HCT116 (cell line): ENCODE measurements at regions not wholly inside any gene's neighbourhood (a gene's known extent, or its start where the extent isn't known, plus 50 kb on each side); places are given as distances from the start of the nearest gene placed in this dataset.

Experiments
- ATAC-seq: fragments of 200-7000 bp; cut with Tn5 transposase; 2 replicates; pipeline ENCODE4 v1.9.1; 2020; ENCODE audit warnings: mild to moderate bottlenecking, moderate library complexity
- BruUV-seq: library from RNA; stranded (reverse); fragments of 400-500 nt; replicated peaks from 2 replicates; lab custom pipeline; 2021; lab: Mats Ljungman, UMichigan
- CTCF ChIA-PET: fragments of 300-600 bp; sonication (Branson Sonifier 250); formaldehyde crosslinking; loops from one replicate; lab custom pipeline; 2021; ENCODE audit warnings: antibody characterized with exemption; lab: Charles Lee
- POLR2A ChIA-PET: fragments of 300-600, 350-600 bp; sonication (Branson Sonifier 250); formaldehyde crosslinking; loops from one replicate; lab custom pipeline; 2021; ENCODE audit warnings: antibody characterized with exemption; lab: Charles Lee
- RAD21 ChIA-PET, 2 experiments: fragments of 300-600 bp; sonication (Branson Sonifier 250); formaldehyde crosslinking; loops; one replicate each; lab custom pipeline; 2023; ENCODE audit warnings: low total read pairs in 2 of 2; ENCODE audit not compliant: uncharacterized antibody in 2 of 2, unreplicated experiment in 2 of 2, low non-redundant PET in 1 of 2; lab: Charles Lee
- DNase-seq: peaks from one replicate; pipeline ENCODE4 v3.0.0-alpha.2; 2010; ENCODE audit warnings: low read depth, low spot score
- H2AFZ ChIP-seq: fragments of 200-600 bp; shearing (Covaris generic), sonication (generic); 2 replicates; pipeline ENCODE4 v1.6.1; 2017; ENCODE audit warnings: low read depth, mixed run types, mixed read lengths, antibody characterized with exemption, low read length; ENCODE audit not compliant: poor library complexity, severe bottlenecking
- H3K27ac ChIP-seq: 2 replicates; pipeline ENCODE4 v1.5.1; 2012; ENCODE audit warnings: low read depth, low read length
- H3K27me3 ChIP-seq: fragments of 200-600 bp; sonication (generic); 2 replicates; pipeline ENCODE4 v1.6.1; 2016; ENCODE audit warnings: mixed run types, low read length, mixed read lengths; ENCODE audit not compliant: insufficient read depth
- H3K36me3 ChIP-seq, 2 experiments: fragments of 200-500 bp in 1 of 2; fragments of 200-600 bp in 1 of 2; sonication (Bioruptor generic) in 1 of 2; sonication (generic) in 1 of 2; 2 replicates each; pipeline versions ENCODE4 v1.5.1 to v1.6.1; 2014 to 2016; ENCODE audit warnings: low read length in 2 of 2, inconsistent platforms in 1 of 2, mixed read lengths in 1 of 2, mixed run types in 1 of 2; ENCODE audit not compliant: insufficient read depth in 2 of 2, control insufficient read depth in 1 of 2
- H3K4me1 ChIP-seq, 2 experiments: fragments of 200-600 bp in 1 of 2; sonication (generic) in 1 of 2; 2 replicates each; pipeline versions ENCODE4 v1.5.1 to v1.6.1; 2012 to 2017; ENCODE audit warnings: low read length in 2 of 2, inconsistent platforms in 1 of 2, mild to moderate bottlenecking in 1 of 2, mixed read lengths in 1 of 2, mixed run types in 1 of 2, moderate library complexity in 1 of 2; ENCODE audit not compliant: insufficient read depth in 2 of 2, control insufficient read depth in 1 of 2
- H3K4me2 ChIP-seq: fragments of 200-600 bp; sonication (generic); 2 replicates; pipeline ENCODE4 v1.6.1; 2017; ENCODE audit warnings: mixed run types, low read length, mixed read lengths
- H3K4me3 ChIP-seq, 2 experiments: fragments of 200-600 bp in 1 of 2; sonication (generic) in 1 of 2; replicated peaks in 1 of 2; 2 replicates each; pipeline ENCODE4 v1.5.1; 2011 to 2016; ENCODE audit warnings: low read length in 2 of 2, control low read depth in 1 of 2, low read depth in 1 of 2, mild to moderate bottlenecking in 1 of 2, mixed read lengths in 1 of 2, mixed run types in 1 of 2
- H3K79me2 ChIP-seq: fragments of 200-600 bp; sonication (generic); 2 replicates; pipeline ENCODE4 v1.6.1; 2017; ENCODE audit warnings: mild to moderate bottlenecking, mixed run types, low read length, moderate library complexity, mixed read lengths; ENCODE audit not compliant: insufficient read depth
- H3K9ac ChIP-seq: fragments of 200-600 bp; sonication (generic); 2 replicates; pipeline ENCODE4 v1.6.1; 2016; ENCODE audit warnings: low read length, mixed read lengths
- H3K9me2 ChIP-seq: fragments of 200-600 bp; sonication (generic), shearing (Covaris generic); 2 replicates; pipeline ENCODE4 v1.6.1; 2017; ENCODE audit warnings: mixed run types, mild to moderate bottlenecking, moderate library complexity; ENCODE audit not compliant: insufficient read depth
- H3K9me3 ChIP-seq, 2 experiments: fragments of 200-500 bp in 1 of 2; fragments of 200-600 bp in 1 of 2; sonication (Bioruptor generic) in 1 of 2; sonication (generic) in 1 of 2; 2 replicates each; pipeline ENCODE4 v1.6.1; 2014 to 2017; ENCODE audit warnings: low read length in 2 of 2, mixed read lengths in 2 of 2, inconsistent platforms in 1 of 2, low read depth in 1 of 2, mild to moderate bottlenecking in 1 of 2, mixed run types in 1 of 2, moderate library complexity in 1 of 2; ENCODE audit not compliant: control insufficient read depth in 1 of 2, insufficient read depth in 1 of 2
- H4K20me1 ChIP-seq: fragments of 200-600 bp; sonication (generic), shearing (Covaris generic); 2 replicates; pipeline ENCODE4 v1.6.1; 2017; ENCODE audit warnings: mixed run types, mild to moderate bottlenecking, moderate library complexity; ENCODE audit not compliant: insufficient read depth
- ELF1 ChIP-seq: IDR thresholded peaks from 2 replicates; pipeline ENCODE4 v1.6.1; 2012; ENCODE audit warnings: low read depth, borderline replicate concordance
- FOSL1 ChIP-seq: IDR thresholded peaks from 2 replicates; pipeline ENCODE4 v1.6.1; 2012; ENCODE audit warnings: low read depth
- MAX ChIP-seq: IDR thresholded peaks from 2 replicates; pipeline ENCODE4 v1.6.1; 2012
- RAD21 ChIP-seq: IDR thresholded peaks from 2 replicates; pipeline ENCODE4 v1.6.1; 2012; ENCODE audit warnings: low read depth, mild to moderate bottlenecking
- SIN3A ChIP-seq: IDR thresholded peaks from 2 replicates; pipeline ENCODE4 v1.6.1; 2012; ENCODE audit warnings: low read depth
- TCF7L2 ChIP-seq: IDR thresholded peaks from 2 replicates; pipeline ENCODE4 v1.7.0; 2011; ENCODE audit warnings: borderline replicate concordance, inconsistent platforms; ENCODE audit not compliant: insufficient read depth, insufficient read length; ENCODE audit errors: extremely low read depth
- ZFX ChIP-seq: fragments of 450-650 bp; IDR thresholded peaks from 2 replicates; pipeline ENCODE4 v1.6.1; 2017
- intact Hi-C: fragments of 100-400 bp; cut with micrococcal nuclease; formaldehyde crosslinking; loops from 2 replicates; pipeline ENCODE4 v1.10.0; 2022
- TF ChIP-seq, protein P1 (sequence below), 3 experiments: fragments of 200-600 bp in 1 of 3; sonication (generic) in 1 of 3; IDR thresholded peaks in 2 of 3; conservative IDR thresholded peaks in 1 of 3; 2 replicates each; pipeline ENCODE4 v1.5.1; 2012 to 2017; ENCODE audit warnings: low read depth in 2 of 3, low read length in 2 of 3, antibody characterized with exemption in 1 of 3, borderline replicate concordance in 1 of 3, control low read depth in 1 of 3, mild to moderate bottlenecking in 1 of 3, mixed read lengths in 1 of 3, mixed run types in 1 of 3, moderate library complexity in 1 of 3; ENCODE audit not compliant: insufficient read depth in 1 of 3

DNA sequence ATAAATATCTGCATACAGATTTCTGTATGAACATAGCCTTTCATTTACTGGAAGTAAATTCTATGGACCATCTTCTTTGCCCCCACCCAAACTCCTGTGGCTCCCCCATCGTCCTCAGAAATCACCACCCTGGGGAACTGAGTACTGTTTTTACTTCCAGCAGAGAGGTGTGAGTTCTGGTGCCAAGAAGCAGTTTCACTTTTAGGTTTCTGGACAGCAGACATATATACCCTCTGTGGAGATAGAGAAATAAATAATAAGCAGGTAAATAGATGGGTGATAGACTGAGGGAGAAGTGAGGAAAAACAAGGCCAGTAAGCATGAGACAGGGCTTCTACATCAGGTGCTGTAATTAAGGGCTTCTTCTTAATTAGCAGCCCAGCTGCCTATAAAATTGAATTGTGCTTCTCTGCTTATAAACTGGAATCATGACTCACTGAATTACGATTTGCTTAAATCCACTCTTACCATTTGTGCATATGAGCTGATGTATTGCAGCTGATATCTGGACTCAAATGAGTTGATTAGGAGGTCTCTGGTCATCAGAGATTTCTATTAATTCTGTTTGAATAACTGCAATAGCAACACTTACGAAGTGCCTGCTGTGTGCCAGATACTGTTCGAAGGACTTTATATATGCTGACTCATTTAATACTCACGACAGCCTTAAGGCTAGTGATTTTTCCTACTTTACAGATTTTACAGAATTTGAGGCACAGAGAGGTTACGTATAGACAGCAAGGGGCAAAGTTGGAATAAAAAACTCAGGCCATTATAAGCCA, 60.8 kb upstream of the DHX15 start:
- ChIA-PET RAD21 (no interaction called here), CTCF (no interaction called here), POLR2A (no interaction called here)
- no peaks in the 10 kb centered on the region for H3K79me2 ChIP-seq
- BruUV-seq: no TSS peak
- no peaks in the 10 kb centered on the region for H3K27me3 ChIP-seq
- intact Hi-C loops: no loop called here
- DNase-seq (no peak), ATAC-seq (no peak)
- no peaks in the 10 kb centered on the region for H3K36me3 ChIP-seq
- no peak overlapping the region for H3K4me3 ChIP-seq
- H3K27ac ChIP-seq: no peak overlapping the region
- no peak overlapping the region for H3K4me2 ChIP-seq
- no peak overlapping the region for H3K9ac ChIP-seq
- no peak overlapping the region for H2AFZ ChIP-seq
- no peak for TF ChIP-seq MAX
- no peak for TF ChIP-seq TCF7L2
- TF ChIP-seq, protein P1, sequence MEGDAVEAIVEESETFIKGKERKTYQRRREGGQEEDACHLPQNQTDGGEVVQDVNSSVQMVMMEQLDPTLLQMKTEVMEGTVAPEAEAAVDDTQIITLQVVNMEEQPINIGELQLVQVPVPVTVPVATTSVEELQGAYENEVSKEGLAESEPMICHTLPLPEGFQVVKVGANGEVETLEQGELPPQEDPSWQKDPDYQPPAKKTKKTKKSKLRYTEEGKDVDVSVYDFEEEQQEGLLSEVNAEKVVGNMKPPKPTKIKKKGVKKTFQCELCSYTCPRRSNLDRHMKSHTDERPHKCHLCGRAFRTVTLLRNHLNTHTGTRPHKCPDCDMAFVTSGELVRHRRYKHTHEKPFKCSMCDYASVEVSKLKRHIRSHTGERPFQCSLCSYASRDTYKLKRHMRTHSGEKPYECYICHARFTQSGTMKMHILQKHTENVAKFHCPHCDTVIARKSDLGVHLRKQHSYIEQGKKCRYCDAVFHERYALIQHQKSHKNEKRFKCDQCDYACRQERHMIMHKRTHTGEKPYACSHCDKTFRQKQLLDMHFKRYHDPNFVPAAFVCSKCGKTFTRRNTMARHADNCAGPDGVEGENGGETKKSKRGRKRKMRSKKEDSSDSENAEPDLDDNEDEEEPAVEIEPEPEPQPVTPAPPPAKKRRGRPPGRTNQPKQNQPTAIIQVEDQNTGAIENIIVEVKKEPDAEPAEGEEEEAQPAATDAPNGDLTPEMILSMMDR (IDR thresholded peaks at IDR 0.05 in 2 of 3, conservative IDR thresholded peaks at IDR 0.05 in 1 of 3; ENCODE audit: borderline replicate concordance in 1 of 3, insufficient read depth in 1 of 3, low read depth in 2 of 3, low read length in 2 of 3): no peak
- TF ChIP-seq FOSL1: no peak
- TF ChIP-seq ELF1: no peak
- no peak for TF ChIP-seq SIN3A
- TF ChIP-seq RAD21: no peak
- no peak for TF ChIP-seq ZFX
- H3K4me1 ChIP-seq: peaks cover 7 to 13% of the 10 kb centered on the region in 2 experiments; a peak in 3 of 4 replicates
- H3K9me3 ChIP-seq: no peaks in the 10 kb centered on the region
- no peaks in the 10 kb centered on the region for H3K9me2 ChIP-seq
- no peaks in the 10 kb centered on the region for H4K20me1 ChIP-seq
